ENCODE measurements at regions not wholly inside any gene's neighbourhood (a gene's known extent, or its start where the extent isn't known, plus 50 kb on each side); places are given as distances from the start of the nearest gene placed in this dataset.

- in situ Hi-C loops (cut with MboI; ENCODE audit: low sequenced_read_pairs, unreplicated experiment), result no loop called here
- DNase-seq (ENCODE audit: low spot score), result no peak
- TF ChIP-seq CTCF (IDR thresholded peaks at IDR 0.05; ENCODE audit: borderline replicate concordance, control extremely low read depth, extremely low read depth, insufficient read depth, missing control alignments), result no peak
Observed at GRCh38 chr2:236962816-236963215, 122.9 kb upstream of the COPS8 start.

GRCh38 chr2:236963631-236964182 is 122.0 kb upstream of the COPS8 start:
- no peak for DNase-seq (ENCODE audit: low spot score)
- in situ Hi-C loops (cut with MboI; ENCODE audit: low sequenced_read_pairs, unreplicated experiment), result no loop called here
- TF ChIP-seq CTCF (IDR thresholded peaks at IDR 0.05; ENCODE audit: borderline replicate concordance, control extremely low read depth, extremely low read depth, insufficient read depth, missing control alignments), result no peak

- DNase-seq (ENCODE audit: low spot score), result no peak
- no peak for TF ChIP-seq CTCF (IDR thresholded peaks at IDR 0.05; ENCODE audit: borderline replicate concordance, control extremely low read depth, extremely low read depth, insufficient read depth, missing control alignments)
- in situ Hi-C loops (cut with MboI; ENCODE audit: low sequenced_read_pairs, unreplicated experiment), result no loop called here
Observed at GRCh38 chr2:236964291-236964690, 121.4 kb upstream of the COPS8 start.

DNA sequence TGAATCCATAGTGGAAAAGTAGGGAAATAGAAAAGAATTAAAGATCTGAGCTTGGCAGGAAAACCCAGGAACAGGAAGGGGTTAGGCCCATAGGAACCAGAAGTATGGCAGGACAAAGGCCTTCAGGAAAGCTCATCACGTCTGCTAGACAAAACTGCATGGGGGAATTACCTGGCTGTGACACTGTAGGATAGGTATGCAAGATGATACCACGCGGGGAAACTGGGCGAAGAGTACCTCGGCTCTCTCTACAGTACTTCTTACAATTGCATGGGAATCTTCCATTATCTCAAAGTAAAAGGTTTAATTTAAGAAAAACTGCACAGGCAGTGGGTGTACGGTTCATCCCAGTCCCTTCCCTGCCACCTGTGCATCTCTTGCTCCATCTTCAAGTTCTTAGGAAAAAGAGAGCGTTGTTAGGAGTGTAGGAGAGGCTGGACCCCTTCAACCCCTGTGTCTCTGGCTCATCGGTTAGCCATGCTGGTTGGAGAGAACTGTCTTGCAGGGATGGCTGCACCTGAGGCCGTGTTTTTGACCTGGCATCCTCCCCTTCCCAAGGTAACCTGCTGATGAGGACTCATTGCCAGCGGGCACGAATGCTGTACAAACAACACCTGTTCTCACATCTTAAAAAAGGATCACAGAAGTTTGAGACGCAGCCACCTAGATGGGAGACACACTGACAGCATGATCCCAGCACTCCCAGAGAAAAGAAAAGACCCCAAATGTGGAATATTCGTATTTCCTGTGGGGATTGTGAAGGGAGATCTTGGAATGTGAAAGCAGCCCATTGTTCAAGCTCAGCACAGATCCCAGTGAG is 120.5 kb upstream of the COPS8 start:
- no peak for DNase-seq (ENCODE audit: low spot score)
- TF ChIP-seq CTCF (IDR thresholded peaks at IDR 0.05; ENCODE audit: borderline replicate concordance, control extremely low read depth, extremely low read depth, insufficient read depth, missing control alignments), result no peak
- in situ Hi-C loops (cut with MboI; ENCODE audit: low sequenced_read_pairs, unreplicated experiment), result no loop called here

DNA sequence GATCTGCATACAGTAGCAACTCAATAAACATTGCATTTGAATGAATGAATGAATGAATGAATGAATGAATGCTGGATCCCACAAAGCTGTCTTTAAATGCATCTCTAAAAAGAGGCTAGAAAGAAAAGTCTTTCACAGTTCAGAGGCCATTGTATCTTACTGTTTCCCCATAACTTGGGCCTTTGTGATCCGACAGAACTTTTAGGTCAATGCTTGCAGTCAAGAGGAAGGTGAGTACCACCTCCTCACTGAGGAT is 119.9 kb upstream of the COPS8 start:
- DNase-seq (ENCODE audit: low spot score), result no peak
- TF ChIP-seq CTCF (IDR thresholded peaks at IDR 0.05; ENCODE audit: borderline replicate concordance, control extremely low read depth, extremely low read depth, insufficient read depth, missing control alignments), result no peak

GRCh38 chr2:236967499-236967783 is 118.2 kb upstream of the COPS8 start:
- no peak for TF ChIP-seq CTCF (IDR thresholded peaks at IDR 0.05; ENCODE audit: borderline replicate concordance, control extremely low read depth, extremely low read depth, insufficient read depth, missing control alignments)
- in situ Hi-C loops (cut with MboI; ENCODE audit: low sequenced_read_pairs, unreplicated experiment), result no loop called here
- DNase-seq (ENCODE audit: low spot score), result no peak

More for the DNA sequence above, 119.9 kb upstream of the COPS8 start:
- in situ Hi-C loops (cut with MboI; ENCODE audit: low sequenced_read_pairs, unreplicated experiment), result no loop called here

Data from GM13976 (cell line).